Duodenal mucosa (tissue), 2 donors: ENCODE measurements at regions not wholly inside any gene's neighbourhood (a gene's known extent, or its start where the extent isn't known, plus 50 kb on each side); places are given as distances from the start of the nearest gene placed in this dataset.

Experiments used
- H3K27ac ChIP-seq: one replicate; pipeline ENCODE4 v1.7.0; 2013; ENCODE audit warnings: low read depth, low read length
- H3K27me3 ChIP-seq, 2 donors: one replicate each; pipeline ENCODE4 v1.7.0; 2013; ENCODE audit warnings: low read length in 2 of 2, control low read depth in 1 of 2; ENCODE audit not compliant: insufficient read depth in 2 of 2, control insufficient read depth in 1 of 2
- H3K36me3 ChIP-seq, 2 donors: one replicate each; pipeline ENCODE4 v1.7.0; 2013; ENCODE audit warnings: low read length in 2 of 2, control low read depth in 1 of 2; ENCODE audit not compliant: insufficient read depth in 2 of 2, control insufficient read depth in 1 of 2
- H3K4me1 ChIP-seq, 2 donors: one replicate each; pipeline ENCODE4 v1.7.0; 2013; ENCODE audit warnings: low read length in 2 of 2, control low read depth in 1 of 2; ENCODE audit not compliant: insufficient read depth in 2 of 2, control insufficient read depth in 1 of 2
- H3K4me3 ChIP-seq, 2 donors: one replicate each; pipeline ENCODE4 v1.7.0; 2013; ENCODE audit warnings: low read length in 2 of 2, low read depth in 1 of 2
- H3K9ac ChIP-seq, 2 donors: one replicate each; pipeline ENCODE4 v1.7.0; 2013; ENCODE audit warnings: low read length in 2 of 2, low read depth in 1 of 2
- H3K9me3 ChIP-seq, 2 donors: one replicate each; pipeline ENCODE4 v1.7.0; 2013; ENCODE audit warnings: low read length in 2 of 2, control low read depth in 1 of 2; ENCODE audit not compliant: control insufficient read depth in 1 of 2

DNA sequence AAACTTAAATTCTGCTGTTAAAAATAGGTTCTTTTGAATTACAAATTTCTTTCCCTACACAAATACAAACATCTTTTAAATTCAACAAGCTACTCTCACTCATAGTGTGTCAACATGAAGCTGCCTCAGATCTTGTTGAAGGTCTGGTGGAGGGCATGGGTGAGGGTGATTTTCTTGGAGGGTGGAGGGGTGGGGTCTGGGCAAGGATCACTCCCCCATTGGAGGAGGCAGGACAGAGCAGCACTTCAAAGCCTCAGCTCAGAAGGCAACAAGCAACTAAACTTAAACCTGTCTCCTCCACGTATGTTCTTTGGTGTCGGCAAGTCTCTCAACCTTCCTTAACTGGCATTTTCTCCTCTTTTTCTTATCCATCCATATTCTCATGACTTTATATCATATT is 730.9 kb downstream of the NR2F2 start:
- H3K4me1 ChIP-seq, result no peaks in the 10 kb centered on the region
- H3K27ac ChIP-seq, result no peak overlapping the region
- no peak overlapping the region for H3K4me3 ChIP-seq
- H3K36me3 ChIP-seq, result no peaks in the 10 kb centered on the region
- H3K9ac ChIP-seq, result no peak overlapping the region
- no peaks in the 10 kb centered on the region for H3K27me3 ChIP-seq
- H3K9me3 ChIP-seq, result no peaks in the 10 kb centered on the region

DNA sequence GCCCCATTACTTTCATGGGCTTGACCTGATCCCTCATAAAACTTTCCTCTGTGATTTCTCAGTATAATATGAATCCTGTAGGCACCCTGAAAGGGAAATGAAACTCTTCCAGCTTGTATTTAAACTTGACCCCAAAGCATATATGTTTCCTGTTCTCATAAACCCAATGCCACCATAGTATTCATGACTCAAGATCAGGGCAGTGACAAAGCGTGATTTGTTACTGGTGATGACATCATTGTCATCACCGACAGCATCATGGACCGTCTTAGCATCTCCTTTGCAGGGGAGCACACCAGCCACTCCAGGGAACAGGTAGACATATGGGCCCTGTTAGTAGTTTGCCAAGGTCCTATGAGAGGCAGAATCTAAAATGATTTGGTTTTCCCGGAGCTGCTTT is 741.2 kb downstream of the NR2F2 start:
- H3K27ac ChIP-seq, result no peak overlapping the region
- no peak overlapping the region for H3K4me3 ChIP-seq
- no peaks in the 10 kb centered on the region for H3K27me3 ChIP-seq
- no peaks in the 10 kb centered on the region for H3K4me1 ChIP-seq
- no peak overlapping the region for H3K9ac ChIP-seq
- no peaks in the 10 kb centered on the region for H3K36me3 ChIP-seq
- H3K9me3 ChIP-seq, result peaks cover 0 to 4% of the 10 kb centered on the region in 2 donors

DNA sequence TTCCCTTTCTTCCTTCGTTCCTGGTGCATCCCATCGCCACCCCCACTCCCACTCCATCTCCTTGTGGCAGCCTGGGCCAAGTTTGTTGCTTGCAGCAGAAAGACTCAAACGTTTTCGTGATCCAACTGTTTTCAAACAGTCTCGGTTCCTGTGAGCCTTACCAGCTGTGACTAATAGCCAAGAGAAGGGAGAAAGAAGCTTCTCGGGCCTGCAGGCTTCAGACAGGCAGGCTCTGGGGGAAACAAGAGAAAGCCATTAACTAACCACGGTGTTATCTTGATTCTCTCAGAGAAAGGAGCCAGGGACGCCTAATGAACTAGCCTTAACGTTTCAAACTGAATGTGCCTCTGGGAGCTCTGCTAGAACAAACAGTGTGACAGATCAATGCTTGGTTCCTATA is 742.0 kb downstream of the NR2F2 start:
- H3K9me3 ChIP-seq, result peaks cover 0 to 4% of the 10 kb centered on the region in 2 donors
- no peaks in the 10 kb centered on the region for H3K4me1 ChIP-seq
- no peak overlapping the region for H3K27ac ChIP-seq
- H3K4me3 ChIP-seq, result no peak overlapping the region
- no peaks in the 10 kb centered on the region for H3K36me3 ChIP-seq
- H3K27me3 ChIP-seq, result no peaks in the 10 kb centered on the region
- no peak overlapping the region for H3K9ac ChIP-seq

DNA sequence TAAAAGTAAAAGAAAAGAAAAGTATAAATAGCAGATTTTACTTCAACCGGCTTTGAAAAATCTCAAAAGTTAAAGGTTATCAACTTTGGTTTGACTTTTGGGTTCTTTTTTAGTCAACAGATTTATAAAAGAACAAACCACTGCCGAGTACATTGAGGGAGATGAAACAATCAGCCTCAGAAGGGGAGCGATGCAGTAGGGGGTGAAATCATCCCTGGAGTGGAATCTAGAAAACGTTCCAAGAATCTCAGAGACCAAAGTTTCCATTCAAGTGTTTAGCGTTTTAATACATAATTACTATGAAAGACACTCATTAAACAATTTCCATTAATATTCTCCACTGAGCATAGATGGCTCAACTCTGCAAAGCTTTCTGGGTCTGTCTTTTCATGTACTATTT is 745.5 kb downstream of the NR2F2 start:
- no peak overlapping the region for H3K27ac ChIP-seq
- no peaks in the 10 kb centered on the region for H3K27me3 ChIP-seq

DNA sequence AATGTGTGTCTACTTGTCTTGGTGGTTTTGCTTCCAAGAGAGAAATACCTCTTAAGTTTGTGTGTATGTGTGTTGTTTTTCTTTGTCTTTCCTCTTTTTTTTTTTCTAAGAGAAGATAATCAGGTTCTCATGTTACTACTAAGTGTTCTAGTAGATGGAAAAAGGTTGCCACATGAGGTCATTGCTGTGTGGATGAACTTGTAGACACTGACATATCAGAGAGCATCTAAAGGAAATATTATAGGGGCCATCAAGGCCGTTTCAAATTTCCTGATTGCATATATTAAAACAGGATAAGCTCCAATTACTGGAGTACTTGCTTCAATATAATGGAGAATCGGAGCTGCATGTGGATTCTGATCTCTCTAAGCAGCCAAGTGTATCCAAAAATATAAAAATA is 747.5 kb downstream of the NR2F2 start:
- no peaks in the 10 kb centered on the region for H3K4me1 ChIP-seq
- no peaks in the 10 kb centered on the region for H3K36me3 ChIP-seq
- H3K9ac ChIP-seq, result no peak overlapping the region
- H3K27me3 ChIP-seq, result no peaks in the 10 kb centered on the region
- H3K9me3 ChIP-seq, result peaks cover 0 to 1% of the 10 kb centered on the region in 2 donors
- no peak overlapping the region for H3K27ac ChIP-seq
- H3K4me3 ChIP-seq, result no peak overlapping the region

More for the DNA sequence above, 745.5 kb downstream of the NR2F2 start:
- Histone ChIP-seq H3K4me3 (no peak overlapping the region), H3K9me3 (peaks cover 0 to 4% of the 10 kb centered on the region in 2 donors), H3K36me3 (no peaks in the 10 kb centered on the region), H3K4me1 (no peaks in the 10 kb centered on the region), H3K9ac (no peak overlapping the region)

DNA sequence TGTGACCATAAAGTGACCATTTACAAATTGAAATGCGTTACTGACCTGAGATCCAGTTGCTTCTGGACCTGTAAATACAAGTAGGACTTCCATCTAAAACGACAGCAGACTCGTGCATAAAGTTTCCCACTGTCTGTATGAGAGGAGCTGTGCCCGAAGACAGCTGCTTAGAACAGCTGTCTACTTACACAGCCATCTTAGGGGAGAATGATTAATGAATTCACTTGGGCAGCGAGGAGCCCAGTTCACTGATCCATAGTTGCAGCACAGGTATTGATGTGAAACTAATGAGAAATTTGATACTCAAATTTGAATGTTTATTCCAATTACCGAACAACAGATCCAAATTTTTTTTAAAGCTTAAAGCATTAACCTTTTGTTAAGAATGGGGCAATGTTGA is 748.1 kb downstream of the NR2F2 start:
- Histone ChIP-seq H3K27me3 (no peaks in the 10 kb centered on the region), H3K4me1 (no peaks in the 10 kb centered on the region), H3K27ac (no peak overlapping the region), H3K9me3 (no peaks in the 10 kb centered on the region), H3K9ac (no peak overlapping the region), H3K36me3 (no peaks in the 10 kb centered on the region), H3K4me3 (no peak overlapping the region)

DNA sequence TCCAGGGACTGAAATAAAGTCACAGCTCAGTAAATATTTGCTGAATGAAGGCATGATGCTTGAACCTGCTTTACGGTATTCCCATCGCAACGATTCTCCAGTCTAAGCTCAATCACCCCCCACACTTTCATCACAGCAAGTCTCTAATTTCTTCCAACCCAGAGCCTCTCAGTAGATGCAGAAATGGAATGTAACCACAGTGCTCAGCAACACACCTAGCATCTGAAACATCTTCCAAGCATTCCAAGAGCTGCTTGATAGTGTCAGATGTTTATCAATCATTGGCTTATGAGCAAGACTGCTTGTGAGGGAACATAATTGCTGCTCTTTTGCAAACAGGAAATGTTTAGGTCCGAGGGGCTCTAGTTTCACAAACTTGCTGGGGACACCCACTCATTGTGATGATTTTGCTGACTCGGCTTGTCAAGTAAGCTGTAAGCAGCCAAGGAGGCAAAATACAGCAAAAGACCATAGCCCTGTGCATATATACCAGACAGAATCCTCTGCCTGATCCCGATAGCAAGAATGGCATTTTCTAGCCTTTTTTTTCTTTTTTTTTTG is 751.2 kb downstream of the NR2F2 start:
- Histone ChIP-seq H3K27me3 (no peaks in the 10 kb centered on the region), H3K4me3 (no peak overlapping the region), H3K9ac (no peak overlapping the region), H3K27ac (no peak overlapping the region), H3K9me3 (no peaks in the 10 kb centered on the region), H3K4me1 (no peaks in the 10 kb centered on the region), H3K36me3 (no peaks in the 10 kb centered on the region)

DNA sequence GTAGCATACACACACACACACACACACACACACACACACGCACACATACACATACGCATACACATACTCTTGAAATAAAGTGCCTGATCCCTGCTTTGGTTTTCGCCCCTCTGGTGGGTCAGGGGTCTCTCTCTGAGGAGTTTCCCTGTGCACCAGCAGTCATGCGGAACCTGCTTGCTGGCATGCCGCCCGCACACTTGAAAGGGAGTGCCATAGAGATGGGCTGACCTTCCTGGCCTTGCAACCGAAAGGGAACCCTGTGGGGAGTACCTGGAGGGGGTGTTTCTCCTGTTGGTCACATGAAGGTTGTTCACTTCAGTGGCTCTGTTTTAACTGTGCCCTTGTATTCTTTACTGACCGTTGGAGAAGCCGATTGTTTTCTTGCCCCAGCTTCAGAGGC is 752.3 kb downstream of the NR2F2 start:
- Histone ChIP-seq H3K9me3 (no peaks in the 10 kb centered on the region), H3K9ac (no peak overlapping the region), H3K27ac (no peak overlapping the region), H3K4me1 (no peaks in the 10 kb centered on the region), H3K36me3 (no peaks in the 10 kb centered on the region), H3K27me3 (no peaks in the 10 kb centered on the region), H3K4me3 (no peak overlapping the region)

DNA sequence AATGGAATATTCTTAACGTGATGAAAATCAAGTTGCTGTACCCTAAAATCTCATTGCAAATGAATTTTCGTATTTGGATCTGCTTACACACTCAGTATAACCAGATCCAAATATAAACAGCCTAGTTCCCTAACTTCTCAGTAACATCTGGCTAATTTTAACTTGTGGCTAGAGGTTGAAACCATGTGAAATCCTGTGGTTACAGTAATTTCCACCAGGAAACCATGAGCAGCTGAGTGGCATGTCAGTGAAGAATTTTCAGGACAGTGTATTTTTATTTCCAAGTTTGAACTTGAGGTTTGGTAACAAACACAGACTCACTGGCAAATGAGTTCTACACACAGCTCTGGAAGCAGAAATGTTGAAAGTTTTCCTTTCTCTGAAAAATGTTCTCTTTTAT is 754.1 kb downstream of the NR2F2 start:
- Histone ChIP-seq H3K9ac (no peak overlapping the region), H3K9me3 (no peaks in the 10 kb centered on the region), H3K27me3 (no peaks in the 10 kb centered on the region), H3K36me3 (no peaks in the 10 kb centered on the region), H3K27ac (no peak overlapping the region), H3K4me3 (no peak overlapping the region), H3K4me1 (no peaks in the 10 kb centered on the region)

DNA sequence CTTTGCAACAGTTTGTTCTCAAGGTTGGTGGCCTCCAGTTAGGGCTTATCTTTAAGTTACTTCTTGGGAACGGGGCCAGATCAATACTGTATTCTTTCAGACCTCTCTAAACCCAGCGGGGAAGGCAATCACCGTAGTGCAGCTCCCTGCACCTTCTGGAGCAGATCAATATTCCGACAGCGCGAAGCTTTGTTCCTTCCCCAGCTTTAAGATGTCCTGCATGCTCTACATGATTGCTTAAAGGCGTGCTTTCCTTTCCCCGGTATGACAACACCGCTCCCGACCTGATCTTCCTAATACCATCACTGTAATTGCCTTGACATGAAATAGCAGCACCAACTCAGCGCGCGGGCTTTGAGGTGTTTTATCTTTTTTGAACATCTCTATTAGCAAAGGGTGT is 755.2 kb downstream of the NR2F2 start:
- H3K4me3 ChIP-seq, result no peak overlapping the region
- H3K27me3 ChIP-seq, result no peaks in the 10 kb centered on the region
- no peaks in the 10 kb centered on the region for H3K4me1 ChIP-seq
- H3K9ac ChIP-seq, result no peak overlapping the region
- no peaks in the 10 kb centered on the region for H3K9me3 ChIP-seq
- H3K36me3 ChIP-seq, result no peaks in the 10 kb centered on the region
- no peak overlapping the region for H3K27ac ChIP-seq
